WTC11 (cell line): ENCODE measurements at regions not wholly inside any gene's neighbourhood (a gene's known extent, or its start where the extent isn't known, plus 50 kb on each side); places are given as distances from the start of the nearest gene placed in this dataset.

ENCODE experiments used
- ATAC-seq: fragments of 200-7000 bp; cut with Tn5 transposase; 2 replicates; pipeline ENCODE4 v1.10.0; 2021; ENCODE audit warnings: mild to moderate bottlenecking, moderate library complexity
- CTCF ChIA-PET: fragments of 300-600 bp; sonication (Branson Sonifier 250); formaldehyde crosslinking; loops from one replicate; lab custom pipeline; 2021; ENCODE audit warnings: antibody characterized with exemption; lab: Charles Lee
- POLR2A ChIA-PET: fragments of 350-600 bp; sonication (Branson Sonifier 250); formaldehyde crosslinking; loops from one replicate; lab custom pipeline; 2021; ENCODE audit warnings: antibody characterized with exemption; lab: Charles Lee
- DNase-seq: peaks from one replicate; pipeline ENCODE4 v3.0.0; 2021; ENCODE audit warnings: low spot score
- H3K27ac Mint-ChIP-seq: 2 replicates; pipeline ENCODE4 v1.8.0; 2021; ENCODE audit warnings: mixed read lengths
- H3K27me3 Mint-ChIP-seq: 2 replicates; pipeline ENCODE4 v1.8.0; 2021; ENCODE audit warnings: low read depth, mild to moderate bottlenecking, moderate library complexity, mixed read lengths
- H3K36me3 Mint-ChIP-seq: 2 replicates; pipeline ENCODE4 v1.8.0; 2021; ENCODE audit warnings: mixed read lengths
- H3K4me1 Mint-ChIP-seq: 2 replicates; pipeline ENCODE4 v1.8.0; 2022; ENCODE audit warnings: mixed read lengths
- H3K4me3 Mint-ChIP-seq: 2 replicates; pipeline ENCODE4 v1.8.0; 2021; ENCODE audit warnings: mild to moderate bottlenecking, moderate library complexity, mixed read lengths
- H3K9me3 Mint-ChIP-seq: 2 replicates; pipeline ENCODE4 v1.8.0; 2021; ENCODE audit warnings: mixed read lengths
- CREB1 ChIP-seq: sonication (generic); formaldehyde crosslinking; IDR thresholded peaks from 2 replicates; pipeline ENCODE4 v1.8.0; 2023; ENCODE audit warnings: mild to moderate bottlenecking, missing genetic modification reagents
- EMX1 ChIP-seq: fragments of 250-450 bp; sonication (Bioruptor Pico); IDR thresholded peaks from 2 replicates; pipeline ENCODE4 v1.8.0; 2021; ENCODE audit warnings: mild to moderate bottlenecking
- GRHL2 ChIP-seq: fragments of 250-450 bp; sonication (Bioruptor Pico); IDR thresholded peaks from 2 replicates; pipeline ENCODE4 v1.8.0; 2022; ENCODE audit warnings: mild to moderate bottlenecking, moderate library complexity; ENCODE audit not compliant: insufficient replicate concordance, severe bottlenecking
- TP53 ChIP-seq: sonication (generic); formaldehyde crosslinking; IDR thresholded peaks from 2 replicates; pipeline ENCODE4 v1.8.1; 2023; ENCODE audit warnings: mild to moderate bottlenecking, missing genetic modification reagents
- ZNF396 ChIP-seq: fragments of 250-450 bp; sonication (Bioruptor Pico); IDR thresholded peaks from 2 replicates; pipeline ENCODE4 v1.8.0; 2021; ENCODE audit warnings: mild to moderate bottlenecking, moderate library complexity, borderline replicate concordance
- ZNF423 ChIP-seq: fragments of 250-450 bp; sonication (Bioruptor Pico); IDR thresholded peaks from 2 replicates; pipeline ENCODE4 v2.1.2; 2022; ENCODE audit warnings: mild to moderate bottlenecking, moderate library complexity
- TF ChIP-seq, protein P1 (sequence below): sonication (generic); formaldehyde crosslinking; IDR thresholded peaks from 2 replicates; pipeline ENCODE4 v1.8.1; 2023; ENCODE audit warnings: mild to moderate bottlenecking, missing genetic modification reagents
- TF ChIP-seq, protein P2 (sequence below): sonication (generic); formaldehyde crosslinking; IDR thresholded peaks from 2 replicates; pipeline ENCODE4 v1.8.1; 2022; ENCODE audit warnings: mild to moderate bottlenecking, missing genetic modification reagents, moderate library complexity, borderline replicate concordance
- TF ChIP-seq, protein P3 (sequence below): fragments of 250-450 bp; sonication (Bioruptor Pico); IDR thresholded peaks from 2 replicates; pipeline ENCODE4 v1.9.0; 2021; ENCODE audit warnings: moderate library complexity, mild to moderate bottlenecking, inconsistent platforms, borderline replicate concordance
- TF ChIP-seq, protein P4 (sequence below): sonication (generic); formaldehyde crosslinking; IDR thresholded peaks from 2 replicates; pipeline ENCODE4 v1.8.1; 2022; ENCODE audit warnings: low read depth, mild to moderate bottlenecking, moderate library complexity, missing genetic modification reagents, borderline replicate concordance
- TF ChIP-seq, protein P5 (sequence below): sonication (generic); formaldehyde crosslinking; IDR thresholded peaks from 2 replicates; pipeline ENCODE4 v1.8.1; 2023; ENCODE audit warnings: mild to moderate bottlenecking, missing genetic modification reagents, moderate library complexity
- TF ChIP-seq, protein P6 (sequence below): sonication (generic); formaldehyde crosslinking; IDR thresholded peaks from 2 replicates; pipeline ENCODE4 v1.8.1; 2023; ENCODE audit warnings: mild to moderate bottlenecking, missing genetic modification reagents
- TF ChIP-seq, protein P7 (sequence below): sonication (generic); formaldehyde crosslinking; IDR thresholded peaks from 2 replicates; pipeline ENCODE4 v1.8.0; 2023; ENCODE audit warnings: missing genetic modification reagents
- TF ChIP-seq, protein P8 (sequence below): sonication (generic); formaldehyde crosslinking; IDR thresholded peaks from 2 replicates; pipeline ENCODE4 v1.8.1; 2022; ENCODE audit warnings: low read depth, missing genetic modification reagents, borderline replicate concordance
- TF ChIP-seq, protein P9 (sequence below): sonication (generic); formaldehyde crosslinking; IDR thresholded peaks from 2 replicates; pipeline ENCODE4 v1.8.1; 2023; ENCODE audit warnings: mild to moderate bottlenecking, missing genetic modification reagents, moderate library complexity

DNA sequence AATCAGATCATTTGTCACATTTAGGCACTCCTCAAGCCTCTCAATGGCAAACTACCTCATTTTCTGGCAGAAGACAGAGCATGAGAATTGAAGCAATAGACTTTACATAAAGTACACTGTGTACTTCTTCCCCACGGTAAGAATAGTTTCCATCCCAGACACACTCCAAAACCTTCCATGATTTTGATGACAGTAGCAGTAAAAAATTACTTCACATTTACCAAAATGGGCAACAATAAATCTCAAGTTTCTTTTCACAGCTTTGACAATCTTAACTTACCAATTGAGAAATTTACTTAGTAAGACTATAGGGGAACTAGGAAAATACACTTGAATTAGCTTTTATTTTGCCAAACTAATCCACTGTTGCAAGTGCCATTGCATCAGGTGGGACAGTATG lies 353.8 kb downstream of the HAO1 start:
- TF ChIP-seq ZNF396 (CRISPR knock-in tag) = no peak
- no peak for TF ChIP-seq CREB1
- TF ChIP-seq GRHL2 (CRISPR knock-in tag) = no peak
- TF ChIP-seq, protein P1, sequence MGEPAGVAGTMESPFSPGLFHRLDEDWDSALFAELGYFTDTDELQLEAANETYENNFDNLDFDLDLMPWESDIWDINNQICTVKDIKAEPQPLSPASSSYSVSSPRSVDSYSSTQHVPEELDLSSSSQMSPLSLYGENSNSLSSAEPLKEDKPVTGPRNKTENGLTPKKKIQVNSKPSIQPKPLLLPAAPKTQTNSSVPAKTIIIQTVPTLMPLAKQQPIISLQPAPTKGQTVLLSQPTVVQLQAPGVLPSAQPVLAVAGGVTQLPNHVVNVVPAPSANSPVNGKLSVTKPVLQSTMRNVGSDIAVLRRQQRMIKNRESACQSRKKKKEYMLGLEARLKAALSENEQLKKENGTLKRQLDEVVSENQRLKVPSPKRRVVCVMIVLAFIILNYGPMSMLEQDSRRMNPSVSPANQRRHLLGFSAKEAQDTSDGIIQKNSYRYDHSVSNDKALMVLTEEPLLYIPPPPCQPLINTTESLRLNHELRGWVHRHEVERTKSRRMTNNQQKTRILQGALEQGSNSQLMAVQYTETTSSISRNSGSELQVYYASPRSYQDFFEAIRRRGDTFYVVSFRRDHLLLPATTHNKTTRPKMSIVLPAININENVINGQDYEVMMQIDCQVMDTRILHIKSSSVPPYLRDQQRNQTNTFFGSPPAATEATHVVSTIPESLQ (CRISPR knock-in tag) = no peak
- TF ChIP-seq, protein P2, sequence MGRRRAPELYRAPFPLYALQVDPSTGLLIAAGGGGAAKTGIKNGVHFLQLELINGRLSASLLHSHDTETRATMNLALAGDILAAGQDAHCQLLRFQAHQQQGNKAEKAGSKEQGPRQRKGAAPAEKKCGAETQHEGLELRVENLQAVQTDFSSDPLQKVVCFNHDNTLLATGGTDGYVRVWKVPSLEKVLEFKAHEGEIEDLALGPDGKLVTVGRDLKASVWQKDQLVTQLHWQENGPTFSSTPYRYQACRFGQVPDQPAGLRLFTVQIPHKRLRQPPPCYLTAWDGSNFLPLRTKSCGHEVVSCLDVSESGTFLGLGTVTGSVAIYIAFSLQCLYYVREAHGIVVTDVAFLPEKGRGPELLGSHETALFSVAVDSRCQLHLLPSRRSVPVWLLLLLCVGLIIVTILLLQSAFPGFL (CRISPR knock-in tag) = no peak
- no peaks in the 10 kb centered on the region for H3K27me3 Mint-ChIP-seq
- POLR2A ChIA-PET = interaction anchor here (0.6 kb wide), 1 partner anchor 61 kb away, joined by 4 read pairs; no protein-coding TSS in a partner anchor
- no peak overlapping the region for H3K27ac Mint-ChIP-seq
- no peak overlapping the region for H3K4me3 Mint-ChIP-seq
- no peaks in the 10 kb centered on the region for H3K4me1 Mint-ChIP-seq
- H3K9me3 Mint-ChIP-seq = peaks cover 21% of the 10 kb centered on the region
- ATAC-seq (no peak), DNase-seq (no peak)
- CTCF ChIA-PET = no interaction called here
- H3K36me3 Mint-ChIP-seq = peaks cover 2% of the 10 kb centered on the region

DNA sequence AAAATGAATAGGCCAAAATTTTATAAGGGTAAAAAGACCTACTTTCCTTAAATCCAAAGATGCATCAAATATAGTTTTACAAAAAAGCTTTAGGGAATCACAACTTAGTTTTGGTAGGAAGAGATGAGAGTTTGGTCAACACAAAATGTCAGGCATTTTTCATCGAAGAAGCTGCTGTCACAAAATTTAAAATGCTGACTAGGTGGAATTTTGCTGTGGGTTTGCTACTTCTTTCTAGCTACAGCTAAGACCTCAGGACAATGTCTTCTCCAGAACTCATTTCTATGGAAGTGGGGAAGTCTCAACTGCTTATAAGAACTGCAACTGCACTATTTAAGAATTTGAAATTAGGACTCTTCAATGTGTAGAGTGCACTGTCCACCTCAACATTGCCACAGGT lies 351.1 kb downstream of the HAO1 start:
- ChIA-PET CTCF (no interaction called here), POLR2A (no interaction called here)
- no peaks in the 10 kb centered on the region for H3K4me1 Mint-ChIP-seq
- H3K4me3 Mint-ChIP-seq = no peak overlapping the region
- ATAC-seq (no peak), DNase-seq (no peak)
- no peak for TF ChIP-seq ZNF423 (CRISPR knock-in tag)
- TF ChIP-seq, protein P3, sequence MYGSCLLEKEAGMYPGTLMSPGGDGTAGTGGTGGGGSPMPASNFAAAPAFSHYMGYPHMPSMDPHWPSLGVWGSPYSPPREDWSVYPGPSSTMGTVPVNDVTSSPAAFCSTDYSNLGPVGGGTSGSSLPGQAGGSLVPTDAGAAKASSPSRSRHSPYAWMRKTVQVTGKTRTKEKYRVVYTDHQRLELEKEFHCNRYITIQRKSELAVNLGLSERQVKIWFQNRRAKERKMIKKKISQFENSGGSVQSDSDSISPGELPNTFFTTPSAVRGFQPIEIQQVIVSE = no peak
- no peak for TF ChIP-seq EMX1 (CRISPR knock-in tag)
- TF ChIP-seq, protein P4, sequence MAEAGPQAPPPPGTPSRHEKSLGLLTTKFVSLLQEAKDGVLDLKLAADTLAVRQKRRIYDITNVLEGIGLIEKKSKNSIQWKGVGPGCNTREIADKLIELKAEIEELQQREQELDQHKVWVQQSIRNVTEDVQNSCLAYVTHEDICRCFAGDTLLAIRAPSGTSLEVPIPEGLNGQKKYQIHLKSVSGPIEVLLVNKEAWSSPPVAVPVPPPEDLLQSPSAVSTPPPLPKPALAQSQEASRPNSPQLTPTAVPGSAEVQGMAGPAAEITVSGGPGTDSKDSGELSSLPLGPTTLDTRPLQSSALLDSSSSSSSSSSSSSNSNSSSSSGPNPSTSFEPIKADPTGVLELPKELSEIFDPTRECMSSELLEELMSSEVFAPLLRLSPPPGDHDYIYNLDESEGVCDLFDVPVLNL = no peak
- no peak for TF ChIP-seq TP53
- TF ChIP-seq, protein P5, sequence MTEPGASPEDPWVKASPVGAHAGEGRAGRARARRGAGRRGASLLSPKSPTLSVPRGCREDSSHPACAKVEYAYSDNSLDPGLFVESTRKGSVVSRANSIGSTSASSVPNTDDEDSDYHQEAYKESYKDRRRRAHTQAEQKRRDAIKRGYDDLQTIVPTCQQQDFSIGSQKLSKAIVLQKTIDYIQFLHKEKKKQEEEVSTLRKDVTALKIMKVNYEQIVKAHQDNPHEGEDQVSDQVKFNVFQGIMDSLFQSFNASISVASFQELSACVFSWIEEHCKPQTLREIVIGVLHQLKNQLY (CRISPR knock-in tag) = no peak
- TF ChIP-seq, protein P6, sequence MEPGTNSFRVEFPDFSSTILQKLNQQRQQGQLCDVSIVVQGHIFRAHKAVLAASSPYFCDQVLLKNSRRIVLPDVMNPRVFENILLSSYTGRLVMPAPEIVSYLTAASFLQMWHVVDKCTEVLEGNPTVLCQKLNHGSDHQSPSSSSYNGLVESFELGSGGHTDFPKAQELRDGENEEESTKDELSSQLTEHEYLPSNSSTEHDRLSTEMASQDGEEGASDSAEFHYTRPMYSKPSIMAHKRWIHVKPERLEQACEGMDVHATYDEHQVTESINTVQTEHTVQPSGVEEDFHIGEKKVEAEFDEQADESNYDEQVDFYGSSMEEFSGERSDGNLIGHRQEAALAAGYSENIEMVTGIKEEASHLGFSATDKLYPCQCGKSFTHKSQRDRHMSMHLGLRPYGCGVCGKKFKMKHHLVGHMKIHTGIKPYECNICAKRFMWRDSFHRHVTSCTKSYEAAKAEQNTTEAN (CRISPR knock-in tag) = no peak
- TF ChIP-seq, protein P7, sequence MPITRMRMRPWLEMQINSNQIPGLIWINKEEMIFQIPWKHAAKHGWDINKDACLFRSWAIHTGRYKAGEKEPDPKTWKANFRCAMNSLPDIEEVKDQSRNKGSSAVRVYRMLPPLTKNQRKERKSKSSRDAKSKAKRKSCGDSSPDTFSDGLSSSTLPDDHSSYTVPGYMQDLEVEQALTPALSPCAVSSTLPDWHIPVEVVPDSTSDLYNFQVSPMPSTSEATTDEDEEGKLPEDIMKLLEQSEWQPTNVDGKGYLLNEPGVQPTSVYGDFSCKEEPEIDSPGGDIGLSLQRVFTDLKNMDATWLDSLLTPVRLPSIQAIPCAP (CRISPR knock-in tag) = no peak
- TF ChIP-seq, protein P8, sequence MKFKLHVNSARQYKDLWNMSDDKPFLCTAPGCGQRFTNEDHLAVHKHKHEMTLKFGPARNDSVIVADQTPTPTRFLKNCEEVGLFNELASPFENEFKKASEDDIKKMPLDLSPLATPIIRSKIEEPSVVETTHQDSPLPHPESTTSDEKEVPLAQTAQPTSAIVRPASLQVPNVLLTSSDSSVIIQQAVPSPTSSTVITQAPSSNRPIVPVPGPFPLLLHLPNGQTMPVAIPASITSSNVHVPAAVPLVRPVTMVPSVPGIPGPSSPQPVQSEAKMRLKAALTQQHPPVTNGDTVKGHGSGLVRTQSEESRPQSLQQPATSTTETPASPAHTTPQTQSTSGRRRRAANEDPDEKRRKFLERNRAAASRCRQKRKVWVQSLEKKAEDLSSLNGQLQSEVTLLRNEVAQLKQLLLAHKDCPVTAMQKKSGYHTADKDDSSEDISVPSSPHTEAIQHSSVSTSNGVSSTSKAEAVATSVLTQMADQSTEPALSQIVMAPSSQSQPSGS (CRISPR knock-in tag) = no peak
- TF ChIP-seq, protein P9, sequence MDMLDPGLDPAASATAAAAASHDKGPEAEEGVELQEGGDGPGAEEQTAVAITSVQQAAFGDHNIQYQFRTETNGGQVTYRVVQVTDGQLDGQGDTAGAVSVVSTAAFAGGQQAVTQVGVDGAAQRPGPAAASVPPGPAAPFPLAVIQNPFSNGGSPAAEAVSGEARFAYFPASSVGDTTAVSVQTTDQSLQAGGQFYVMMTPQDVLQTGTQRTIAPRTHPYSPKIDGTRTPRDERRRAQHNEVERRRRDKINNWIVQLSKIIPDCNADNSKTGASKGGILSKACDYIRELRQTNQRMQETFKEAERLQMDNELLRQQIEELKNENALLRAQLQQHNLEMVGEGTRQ (CRISPR knock-in tag) = no peak
- H3K27me3 Mint-ChIP-seq = no peaks in the 10 kb centered on the region
- no peak overlapping the region for H3K27ac Mint-ChIP-seq
- H3K36me3 Mint-ChIP-seq = peaks cover 5% of the 10 kb centered on the region
- peaks cover 21% of the 10 kb centered on the region for H3K9me3 Mint-ChIP-seq
